Chondrocyte (in vitro differentiated cells): ENCODE measurements at regions not wholly inside any gene's neighbourhood (a gene's known extent, or its start where the extent isn't known, plus 50 kb on each side); places are given as distances from the start of the nearest gene placed in this dataset.

Experiments
- DNase-seq: peaks from one replicate; pipeline ENCODE4 v3.0.0; 2021; ENCODE audit warnings: mixed read lengths, low spot score
- H3K27ac Mint-ChIP-seq: one replicate; pipeline ENCODE4 v1.8.0; 2021; ENCODE audit warnings: mild to moderate bottlenecking, moderate library complexity, mixed read lengths; ENCODE audit not compliant: unreplicated experiment
- H3K27me3 Mint-ChIP-seq: 2 replicates; pipeline ENCODE4 v1.8.0; 2021; ENCODE audit warnings: low read depth, mixed read lengths
- H3K36me3 Mint-ChIP-seq: 2 replicates; pipeline ENCODE4 v1.8.0; 2021; ENCODE audit warnings: low read depth, mixed read lengths
- H3K4me1 Mint-ChIP-seq: 2 replicates; pipeline ENCODE4 v1.8.0; 2021; ENCODE audit warnings: low read depth, mild to moderate bottlenecking, mixed read lengths
- H3K4me3 Mint-ChIP-seq: one replicate; pipeline ENCODE4 v1.8.0; 2021; ENCODE audit warnings: mild to moderate bottlenecking, moderate library complexity, mixed read lengths; ENCODE audit not compliant: unreplicated experiment
- H3K9me3 Mint-ChIP-seq: 2 replicates; pipeline ENCODE4 v1.8.0; 2021; ENCODE audit warnings: low read depth, mixed read lengths
- TF ChIP-seq, protein P1 (sequence below): fragments of 200-600 bp; sonication (generic); IDR thresholded peaks from 2 replicates; pipeline ENCODE4 v1.5.0; 2021; ENCODE audit warnings: antibody characterized with exemption, mild to moderate bottlenecking, moderate library complexity

DNA sequence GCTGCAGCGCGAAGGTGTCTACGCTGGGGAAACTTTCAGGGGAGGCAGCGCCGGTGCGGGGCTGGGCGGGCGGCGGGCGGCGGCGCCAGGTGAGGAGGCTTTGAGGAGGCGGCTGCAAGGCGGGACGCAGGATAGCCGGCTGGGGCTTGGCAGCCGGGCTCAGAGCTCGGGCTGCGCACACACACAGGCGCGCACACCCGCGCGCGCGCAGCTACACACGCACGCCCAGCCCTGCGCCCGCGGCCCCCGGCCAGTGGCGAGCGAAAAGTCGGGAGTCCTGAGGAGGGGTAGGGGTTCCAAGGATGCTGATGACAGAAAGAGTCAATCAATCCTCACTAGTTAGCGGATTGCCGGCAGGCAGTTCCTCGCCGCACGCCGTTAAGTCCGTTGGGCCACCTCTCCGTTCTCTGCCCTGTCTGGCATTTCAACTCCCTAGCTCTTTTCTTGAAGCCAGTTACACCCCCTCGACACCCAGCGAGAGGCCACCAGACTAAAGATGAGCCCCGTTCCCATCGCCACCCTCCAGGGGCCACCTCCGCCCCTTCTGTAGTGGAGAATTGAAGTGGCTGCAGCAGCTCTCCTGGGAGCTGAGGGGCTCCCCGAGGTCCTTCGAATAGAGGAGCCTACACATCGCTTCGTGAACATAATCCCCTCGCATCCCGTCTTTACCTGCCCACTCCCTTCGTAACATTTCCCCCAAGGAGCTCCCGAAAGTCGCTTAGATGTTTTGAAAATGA, 1640.3 kb upstream of the C9orf72 start, which contains the start of gene LINGO2:
TSS of gene LINGO2 (minus strand) at position 185 of the 737 bp plus-strand sequence.
- Mint-ChIP-seq H3K27ac (no peak within 1 kb of the TSS), H3K4me3 (peak within 1 kb of the TSS; percentile 68), H3K4me1 (peaks cover 28% of the 10 kb centered on the region), H3K36me3 (no peaks in the 10 kb centered on the region), H3K27me3 (peaks cover 75% of the 10 kb centered on the region), H3K9me3 (no peaks in the 10 kb centered on the region)
- DNase-seq, result no peak
- TF ChIP-seq, protein P1, sequence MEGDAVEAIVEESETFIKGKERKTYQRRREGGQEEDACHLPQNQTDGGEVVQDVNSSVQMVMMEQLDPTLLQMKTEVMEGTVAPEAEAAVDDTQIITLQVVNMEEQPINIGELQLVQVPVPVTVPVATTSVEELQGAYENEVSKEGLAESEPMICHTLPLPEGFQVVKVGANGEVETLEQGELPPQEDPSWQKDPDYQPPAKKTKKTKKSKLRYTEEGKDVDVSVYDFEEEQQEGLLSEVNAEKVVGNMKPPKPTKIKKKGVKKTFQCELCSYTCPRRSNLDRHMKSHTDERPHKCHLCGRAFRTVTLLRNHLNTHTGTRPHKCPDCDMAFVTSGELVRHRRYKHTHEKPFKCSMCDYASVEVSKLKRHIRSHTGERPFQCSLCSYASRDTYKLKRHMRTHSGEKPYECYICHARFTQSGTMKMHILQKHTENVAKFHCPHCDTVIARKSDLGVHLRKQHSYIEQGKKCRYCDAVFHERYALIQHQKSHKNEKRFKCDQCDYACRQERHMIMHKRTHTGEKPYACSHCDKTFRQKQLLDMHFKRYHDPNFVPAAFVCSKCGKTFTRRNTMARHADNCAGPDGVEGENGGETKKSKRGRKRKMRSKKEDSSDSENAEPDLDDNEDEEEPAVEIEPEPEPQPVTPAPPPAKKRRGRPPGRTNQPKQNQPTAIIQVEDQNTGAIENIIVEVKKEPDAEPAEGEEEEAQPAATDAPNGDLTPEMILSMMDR, result no peak

DNA sequence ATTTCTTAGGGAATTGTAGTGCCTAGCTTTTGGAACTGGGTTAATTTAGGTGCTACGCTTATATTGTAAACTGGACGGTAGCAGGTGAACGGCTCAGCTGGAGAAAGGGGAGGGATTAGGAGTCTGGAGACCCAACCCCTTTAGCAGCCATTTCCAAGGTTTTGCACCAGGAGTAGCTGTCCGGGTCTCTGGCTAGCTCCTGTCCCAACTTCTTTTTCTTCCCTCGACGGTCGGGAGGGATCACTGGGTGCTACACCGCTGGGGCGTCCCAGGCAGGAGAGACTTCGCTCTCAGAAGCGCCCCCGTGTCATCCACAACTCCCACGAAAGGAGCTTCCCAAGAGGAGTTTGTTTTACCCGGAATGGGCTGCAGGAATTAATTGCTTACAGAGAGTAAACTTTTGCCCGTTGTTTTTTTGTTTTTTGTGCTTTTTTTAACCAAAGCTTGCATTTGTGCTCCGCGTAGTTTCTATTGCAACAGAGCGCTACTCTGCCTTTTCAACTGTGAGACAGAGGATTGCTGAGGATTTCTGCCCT, 1640.9 kb upstream of the C9orf72 start:
- DNase-seq, result no peak
- H3K27me3 Mint-ChIP-seq, result peaks cover 70% of the 10 kb centered on the region
- no peak overlapping the region for H3K27ac Mint-ChIP-seq
- no peaks in the 10 kb centered on the region for H3K36me3 Mint-ChIP-seq
- peaks cover 28% of the 10 kb centered on the region for H3K4me1 Mint-ChIP-seq
- no peaks in the 10 kb centered on the region for H3K9me3 Mint-ChIP-seq
- H3K4me3 Mint-ChIP-seq, result peak overlapping the region; percentile 68
- TF ChIP-seq, protein P1, result no peak

GRCh38 chr9:29214690-29215253, 1641.5 kb upstream of the C9orf72 start:
- no peak for DNase-seq
- Mint-ChIP-seq H3K4me1 (peaks cover 28% of the 10 kb centered on the region), H3K27ac (no peak overlapping the region), H3K4me3 (peak overlapping the region; percentile 68), H3K27me3 (peaks cover 69% of the 10 kb centered on the region), H3K9me3 (no peaks in the 10 kb centered on the region), H3K36me3 (no peaks in the 10 kb centered on the region)
- TF ChIP-seq, protein P1, result no peak

DNA sequence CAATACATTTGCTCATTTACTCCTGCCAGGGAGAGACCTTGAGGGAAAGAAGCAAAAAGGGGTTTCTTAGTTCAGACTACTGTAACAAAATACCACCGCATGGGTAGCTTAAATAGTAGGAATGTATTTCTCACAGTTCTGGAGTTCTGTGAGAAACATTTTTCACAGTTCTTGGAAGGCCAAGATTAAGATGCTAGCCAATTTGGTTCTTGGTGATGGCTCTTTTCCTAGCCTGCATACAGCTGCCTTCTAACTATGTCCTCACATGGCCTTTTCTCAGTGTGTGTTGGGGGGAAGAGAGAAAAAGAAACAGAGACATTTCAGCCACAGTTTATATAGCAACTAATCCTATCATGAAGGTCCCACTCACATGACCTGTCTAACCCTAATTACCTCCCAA, 1644.7 kb upstream of the C9orf72 start:
- DNase-seq, result no peak
- H3K9me3 Mint-ChIP-seq, result no peaks in the 10 kb centered on the region
- H3K4me1 Mint-ChIP-seq, result peaks cover 17% of the 10 kb centered on the region
- no peak overlapping the region for H3K27ac Mint-ChIP-seq
- H3K27me3 Mint-ChIP-seq, result peaks cover 44% of the 10 kb centered on the region
- TF ChIP-seq, protein P1, result no peak
- H3K36me3 Mint-ChIP-seq, result no peaks in the 10 kb centered on the region
- H3K4me3 Mint-ChIP-seq, result no peak overlapping the region

- no peak overlapping the region for H3K27ac Mint-ChIP-seq
- no peak for DNase-seq
- H3K36me3 Mint-ChIP-seq, result no peaks in the 10 kb centered on the region
- no peak overlapping the region for H3K4me3 Mint-ChIP-seq
- H3K4me1 Mint-ChIP-seq, result no peaks in the 10 kb centered on the region
- no peaks in the 10 kb centered on the region for H3K9me3 Mint-ChIP-seq
- TF ChIP-seq, protein P1, result no peak
- peaks cover 20% of the 10 kb centered on the region for H3K27me3 Mint-ChIP-seq
Measured at GRCh38 chr9:29220596-29221251, 1647.4 kb upstream of the C9orf72 start.
